SIG-M5 treated with dmso at 0.1 percent for 504 hours (cell line): ENCODE measurements at regions not wholly inside any gene's neighbourhood (a gene's known extent, or its start where the extent isn't known, plus 50 kb on each side); places are given as distances from the start of the nearest gene placed in this dataset.
"Not testable (repeated sequence)": the region's sequence is repeated elsewhere in the genome, so short reads cannot be mapped to it uniquely, and the experiment has no call there.

ENCODE experiments used
- DNase-seq: peaks from one replicate; lab custom pipeline; 2025; ENCODE audit not compliant: unreplicated experiment; lab: John Stamatoyannopoulos, UW

DNA sequence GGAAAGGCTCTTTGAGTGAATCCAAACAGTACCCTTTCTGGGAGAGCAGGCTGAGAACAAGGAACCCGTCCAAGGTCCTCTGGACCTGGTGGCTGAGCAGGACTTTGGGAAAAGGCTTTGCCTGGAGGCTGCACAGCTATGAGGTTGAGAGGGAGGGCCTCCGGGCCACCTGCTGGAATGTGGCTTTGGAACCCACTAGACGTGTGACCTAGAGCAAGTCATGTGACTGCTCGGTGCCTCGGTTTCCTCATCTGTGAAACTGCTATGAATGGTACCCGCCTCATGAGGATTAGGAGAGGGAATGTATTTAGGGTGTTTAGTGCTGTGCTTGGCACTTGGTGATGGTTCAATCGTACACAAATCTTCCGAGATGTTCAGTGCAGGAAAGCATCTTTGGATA, 50.4 kb downstream of the HAPSTR1 start:
- no peak for DNase-seq

DNA sequence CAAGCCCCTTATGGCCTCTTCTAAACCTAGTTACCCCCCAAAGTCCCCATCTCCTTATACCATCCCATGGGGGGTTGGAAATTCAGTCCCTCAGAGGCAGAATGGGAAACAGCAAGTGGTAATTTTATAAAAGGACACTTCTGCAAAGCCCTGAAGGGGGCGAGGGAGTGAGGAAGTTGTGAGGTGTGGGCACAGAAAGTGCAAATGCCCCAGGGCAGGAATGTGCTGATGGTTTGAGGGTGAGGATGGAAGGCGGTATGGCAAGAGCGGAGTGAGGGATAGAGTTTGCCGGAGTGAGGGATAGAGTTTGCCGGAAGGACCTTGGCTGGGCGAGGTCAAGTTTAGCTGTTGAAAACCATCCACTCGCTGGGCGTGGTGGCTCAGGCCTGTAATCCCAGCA, 52.7 kb downstream of the HAPSTR1 start:
- DNase-seq, result no peak

DNA sequence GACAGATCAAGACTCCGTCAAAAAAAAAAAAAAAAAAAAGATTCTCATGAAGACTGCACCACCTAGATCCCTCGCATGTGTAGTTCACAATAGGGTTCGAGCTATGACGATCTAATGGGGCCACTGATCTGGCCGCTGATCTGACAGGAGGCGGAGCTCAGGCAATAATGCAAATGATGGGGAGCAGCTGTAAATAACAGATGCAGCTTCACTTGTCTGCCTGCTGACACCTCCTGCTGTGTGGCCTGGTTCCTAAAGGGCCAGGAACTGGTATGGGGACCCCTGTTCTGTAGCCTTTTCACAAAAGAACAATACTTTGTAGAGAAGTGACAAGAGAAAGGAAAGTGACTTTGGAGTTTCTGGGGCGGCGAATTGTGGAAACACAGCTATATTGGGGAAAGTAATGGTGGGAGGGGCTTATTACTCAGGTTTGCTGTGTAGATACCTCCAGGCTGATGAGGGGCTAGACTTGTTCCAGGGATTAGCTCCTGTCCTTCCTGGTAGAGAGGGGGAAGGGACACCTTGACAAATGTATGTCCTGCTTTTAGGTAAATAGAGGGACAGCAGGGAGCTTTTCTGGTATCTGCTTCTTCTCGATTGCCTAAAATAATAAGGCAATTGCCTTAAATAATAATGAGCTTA, 57.1 kb downstream of the HAPSTR1 start:
- no peak for DNase-seq

DNA sequence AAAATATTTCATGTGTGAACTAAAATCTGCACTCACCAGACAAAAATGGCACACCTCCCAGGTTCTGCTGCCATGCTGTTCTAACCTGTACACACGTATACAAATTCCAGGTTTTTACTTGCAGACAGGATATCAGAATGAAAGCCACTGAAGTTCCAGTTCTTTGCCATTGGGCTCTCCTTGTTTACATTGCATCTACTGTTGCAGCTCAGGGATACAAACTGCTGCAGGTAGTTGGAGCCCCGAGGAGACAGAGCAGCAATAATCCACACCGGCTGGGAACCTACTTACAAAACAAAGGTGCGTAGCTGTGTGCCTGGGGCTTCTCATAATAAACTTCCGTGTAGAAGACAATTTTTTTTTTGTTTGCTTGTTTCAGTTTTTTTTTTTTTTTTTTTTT, 59.6 kb downstream of the HAPSTR1 start:
- no peak for DNase-seq

DNA sequence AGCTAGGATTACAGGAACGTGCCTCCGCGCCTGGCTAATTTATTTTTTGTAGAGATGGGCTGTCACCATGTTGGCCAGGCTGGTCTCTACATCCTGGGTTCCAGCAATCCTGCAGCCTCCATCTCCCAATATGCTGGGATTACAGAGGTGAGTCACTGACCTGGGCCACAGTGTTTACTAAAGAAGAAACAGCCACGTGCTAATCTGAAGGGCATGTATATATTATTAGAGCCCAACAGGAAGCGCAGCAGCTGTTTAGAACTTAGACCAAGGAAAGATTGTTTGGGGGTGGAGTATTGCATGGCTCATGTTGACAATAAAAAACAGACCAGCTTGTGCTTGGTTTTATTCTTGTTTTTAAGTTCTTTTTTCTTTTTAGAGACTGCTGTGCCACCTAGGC, 60.2 kb downstream of the HAPSTR1 start:
- no peak for DNase-seq

DNA sequence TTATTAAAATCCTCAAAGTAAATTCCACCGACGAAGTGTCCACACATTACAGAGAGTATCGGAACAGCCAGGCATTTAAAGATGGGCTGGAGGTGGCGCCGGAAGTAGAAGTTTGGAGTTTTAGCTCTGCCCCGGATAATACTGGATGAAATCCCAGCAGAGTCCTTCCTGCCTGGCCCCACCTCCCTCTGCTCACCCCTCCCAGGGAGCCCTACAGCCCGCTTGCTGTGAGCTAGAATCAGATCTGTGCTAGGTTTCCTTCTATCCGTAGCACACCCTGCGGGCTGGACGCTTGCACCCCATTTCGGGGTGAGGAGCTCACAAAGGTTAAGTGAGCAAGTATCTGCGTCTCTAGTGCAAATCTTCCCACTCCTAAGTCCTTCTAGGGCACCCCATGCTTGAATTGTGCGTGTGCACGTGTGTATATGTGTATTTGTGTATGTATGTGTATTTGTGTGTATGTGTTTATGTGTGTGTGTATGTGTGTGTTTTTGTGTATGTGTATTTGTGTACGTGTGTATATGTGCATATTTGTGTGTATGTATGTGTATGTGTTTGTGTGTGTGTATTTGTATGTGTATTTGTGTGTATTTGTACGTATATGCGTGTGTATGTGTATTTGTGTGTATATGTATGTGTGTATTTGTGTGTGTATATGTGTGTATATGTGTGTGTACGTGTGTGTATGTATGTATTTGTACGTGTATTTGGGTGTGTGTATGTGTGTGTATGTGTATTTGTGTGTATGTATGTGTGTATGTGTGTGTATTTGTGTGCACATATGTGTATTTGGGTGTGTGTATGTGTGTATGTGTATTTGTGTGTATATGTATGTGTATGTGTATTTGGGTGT, 61.4 kb downstream of the HAPSTR1 start:
- DNase-seq, result no peak

DNA sequence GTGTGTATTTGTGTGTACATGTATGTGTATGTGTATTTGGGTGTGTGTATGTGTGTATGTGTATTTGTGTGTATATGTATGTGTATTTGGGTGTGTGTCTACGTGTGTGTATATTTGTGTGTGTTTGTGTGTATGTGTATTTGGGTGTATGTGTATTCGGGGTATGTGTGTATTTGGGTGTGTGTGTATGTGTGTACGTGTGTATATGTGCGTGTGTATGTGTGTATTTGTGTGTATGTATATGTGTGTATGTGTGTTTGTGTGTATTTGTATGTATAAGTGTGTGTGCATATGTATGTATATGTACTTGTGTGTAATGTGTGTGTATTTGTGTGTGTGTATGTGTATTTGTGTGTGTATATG, 62.0 kb downstream of the HAPSTR1 start:
- no peak for DNase-seq

DNA sequence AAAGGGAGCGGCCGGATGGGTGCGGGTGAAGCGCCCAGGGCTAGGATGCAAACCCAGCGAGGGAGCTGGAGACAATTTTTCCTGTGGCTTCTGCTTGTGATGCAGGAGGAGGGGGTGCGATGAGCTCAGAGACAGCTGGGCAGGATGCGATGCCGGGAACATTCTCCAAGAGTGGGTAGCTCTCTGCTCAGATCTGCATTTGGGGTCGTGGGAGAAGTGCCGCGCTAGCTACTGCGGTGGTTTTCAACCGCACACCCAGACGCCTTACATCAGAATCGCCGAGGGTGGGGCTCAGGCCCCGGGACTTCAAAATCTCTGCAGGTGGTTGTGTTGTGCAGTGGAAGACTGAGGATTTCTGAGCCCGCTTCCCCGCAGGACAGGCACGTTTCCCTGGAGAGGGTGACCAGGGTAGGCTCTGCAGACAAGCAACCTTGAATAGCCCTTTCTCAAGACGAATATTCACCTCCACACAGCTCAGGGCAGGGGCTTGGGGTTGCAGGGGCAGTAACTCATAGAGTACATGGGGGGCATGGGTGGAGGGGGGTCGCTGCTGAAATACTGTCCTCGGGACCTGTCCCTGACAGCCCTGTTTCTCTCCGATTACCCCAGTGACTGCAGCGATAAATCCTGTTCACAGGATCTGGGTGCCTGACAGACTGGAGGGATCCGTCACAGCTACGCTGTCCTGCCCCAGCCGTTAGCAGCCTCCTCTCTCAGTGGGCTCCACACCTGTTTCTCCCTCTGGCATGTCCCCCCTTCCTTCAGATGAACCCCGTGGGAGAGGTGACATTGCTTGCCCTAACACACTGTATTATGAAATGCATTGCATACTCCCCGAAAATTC, 63.3 kb downstream of the HAPSTR1 start:
- no peak for DNase-seq

DNA sequence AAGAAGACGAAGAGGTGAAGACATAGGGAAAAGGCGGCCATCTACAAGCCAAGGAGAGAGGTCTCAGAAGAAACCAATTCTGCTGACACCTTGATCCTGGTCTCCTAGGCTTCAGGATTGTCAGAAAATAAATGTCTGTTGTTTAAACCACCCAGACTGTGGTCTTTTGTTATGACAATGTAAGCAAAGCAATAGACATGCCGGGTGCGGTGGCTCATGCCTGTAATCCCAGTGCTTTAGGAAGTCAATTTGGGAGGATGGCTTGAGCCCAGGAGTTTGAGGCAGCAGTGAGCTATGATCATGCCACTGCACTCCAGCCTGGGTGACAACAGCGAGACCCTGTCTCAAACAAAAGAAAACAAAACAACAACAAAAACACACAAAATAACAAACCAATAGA, 64.4 kb downstream of the HAPSTR1 start:
- no peak for DNase-seq

DNA sequence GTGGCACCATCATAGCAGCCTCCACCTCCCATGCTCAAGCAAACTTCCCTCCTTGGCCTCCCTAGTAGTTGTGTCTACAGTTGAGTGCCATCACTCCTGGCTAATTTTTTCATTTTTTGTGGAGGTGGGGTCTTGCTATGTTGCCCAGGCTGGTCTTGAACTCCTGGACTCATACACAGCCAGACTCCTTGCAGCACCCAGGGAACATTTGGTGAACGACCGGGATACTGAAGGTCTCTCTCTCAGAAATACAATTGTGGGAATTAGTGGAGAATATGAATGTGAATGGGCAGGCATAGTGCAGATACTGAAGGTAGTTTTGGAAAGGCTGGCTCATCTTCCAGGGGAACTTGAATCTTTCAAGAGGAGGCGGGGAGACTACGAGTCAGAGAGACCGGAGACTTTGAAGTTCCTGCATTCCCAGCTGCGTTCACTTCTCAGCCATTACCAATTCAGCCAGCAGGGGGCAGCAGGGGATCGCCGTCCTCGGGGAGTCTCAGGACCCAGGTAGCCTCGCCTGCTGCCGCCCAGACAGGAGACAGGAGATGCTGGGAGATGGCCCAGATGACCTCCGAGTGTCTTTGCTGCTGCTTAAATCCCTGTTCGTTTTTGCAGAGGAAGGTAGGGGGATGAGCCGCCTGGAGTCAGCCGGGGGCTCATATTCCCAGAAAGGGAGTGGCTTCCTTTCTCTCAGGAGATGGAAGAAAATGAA, 68.6 kb downstream of the HAPSTR1 start:
- DNase-seq, result peak; percentile 42

DNA sequence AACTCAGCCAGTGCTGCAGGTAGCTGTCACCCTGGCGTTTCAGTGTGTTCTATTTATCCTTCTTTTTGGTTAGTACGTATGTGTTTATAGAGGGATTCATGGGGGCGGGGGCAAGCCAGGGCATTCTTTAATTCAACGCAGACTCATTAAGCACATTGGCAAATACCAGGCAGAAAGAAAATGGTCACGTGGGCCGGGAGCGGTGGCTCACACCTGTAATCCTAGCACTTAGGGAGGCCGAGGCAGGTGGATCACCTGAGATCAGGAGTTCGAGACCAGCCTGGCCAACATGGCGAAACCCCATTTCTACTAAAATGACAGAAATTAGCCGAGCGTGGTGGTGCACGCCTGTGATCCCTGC, 69.1 kb downstream of the HAPSTR1 start:
- DNase-seq, result no peak

DNA sequence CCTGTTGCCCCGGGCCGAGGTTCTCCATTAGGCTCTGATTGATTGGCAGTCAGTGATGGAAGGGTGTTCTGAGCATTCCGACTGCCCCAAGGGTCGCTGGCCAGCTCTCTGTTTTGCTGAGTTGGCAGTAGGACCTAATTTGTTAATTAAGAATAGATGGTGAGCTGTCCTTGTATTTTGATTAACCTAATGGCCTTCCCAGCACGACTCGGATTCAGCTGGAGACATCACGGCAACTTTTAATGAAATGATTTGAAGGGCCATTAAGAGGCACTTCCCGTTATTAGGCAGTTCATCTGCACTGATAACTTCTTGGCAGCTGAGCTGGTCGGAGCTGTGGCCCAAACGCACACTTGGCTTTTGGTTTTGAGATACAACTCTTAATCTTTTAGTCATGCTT, 74.2 kb downstream of the HAPSTR1 start:
- DNase-seq, result no peak

DNA sequence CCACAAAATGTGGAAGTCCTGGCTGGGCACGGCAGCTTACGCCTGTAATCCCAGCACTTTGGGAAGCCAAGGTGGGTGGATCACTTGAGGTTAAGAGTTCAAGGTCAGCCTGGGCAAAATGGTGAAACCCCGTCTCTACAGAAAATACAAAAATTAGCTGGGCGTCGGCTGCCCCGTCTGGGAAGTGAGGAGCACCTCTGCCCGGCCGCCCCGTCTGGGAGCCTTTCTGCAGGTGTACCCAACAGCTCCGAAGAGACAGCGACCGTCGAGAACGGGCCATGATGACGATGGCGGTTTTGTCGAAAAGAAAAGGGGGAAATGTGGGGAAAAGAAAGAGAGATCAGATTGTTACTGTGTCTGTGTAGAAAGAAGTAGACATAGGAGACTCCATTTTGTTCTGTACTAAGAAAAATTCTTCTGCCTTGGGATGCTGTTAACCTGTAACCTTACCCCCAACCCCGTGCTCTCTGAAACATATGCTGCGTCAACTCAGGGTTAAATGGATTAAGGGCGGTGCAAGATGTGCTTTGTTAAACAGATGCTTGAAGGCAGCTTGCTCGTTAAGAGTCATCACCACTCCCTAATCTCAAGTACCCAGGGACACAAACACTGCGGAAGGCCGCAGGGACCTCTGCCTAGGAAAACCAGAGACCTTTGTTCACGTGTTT, 75.0 kb downstream of the HAPSTR1 start:
- not testable (repeated sequence) for DNase-seq

DNA sequence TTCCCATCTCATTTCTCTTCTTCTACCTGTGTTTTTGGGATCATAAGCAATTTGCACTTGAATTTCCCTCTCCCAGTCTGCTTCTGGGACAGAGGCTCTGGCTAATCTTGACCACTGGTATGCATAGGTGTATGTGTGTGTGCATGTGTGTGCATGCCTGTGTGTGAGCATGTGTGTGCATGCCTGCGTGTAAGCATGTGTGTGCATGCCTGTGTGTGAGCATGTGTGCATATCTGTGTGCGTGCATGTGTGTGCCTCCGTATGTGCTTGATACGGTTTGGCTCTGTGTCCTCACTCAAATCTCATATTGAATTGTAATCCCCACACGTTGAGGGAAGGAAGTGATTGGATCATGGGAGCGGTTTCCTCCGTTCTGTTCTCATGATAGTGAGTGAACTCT, 77.7 kb downstream of the HAPSTR1 start:
- no peak for DNase-seq

DNA sequence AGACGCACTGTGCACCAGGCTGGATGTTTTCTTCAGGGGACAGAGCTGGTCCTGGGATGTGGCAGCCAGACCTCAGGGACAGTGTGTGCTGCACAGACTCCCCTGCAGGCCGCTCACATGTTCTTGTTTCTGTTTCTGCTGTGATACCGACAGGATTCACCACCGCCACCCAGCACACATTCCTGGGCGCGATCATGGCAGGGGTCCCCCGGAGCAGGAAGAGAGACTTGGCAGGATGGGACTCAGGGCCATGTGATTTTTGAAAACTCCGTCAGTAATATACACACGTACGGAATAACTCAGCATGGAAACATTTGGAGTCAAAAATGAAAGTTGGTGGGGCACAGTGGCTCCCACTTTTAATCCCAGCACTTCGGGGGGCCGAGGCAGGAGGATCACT, 79.0 kb downstream of the HAPSTR1 start:
- DNase-seq, result no peak

DNA sequence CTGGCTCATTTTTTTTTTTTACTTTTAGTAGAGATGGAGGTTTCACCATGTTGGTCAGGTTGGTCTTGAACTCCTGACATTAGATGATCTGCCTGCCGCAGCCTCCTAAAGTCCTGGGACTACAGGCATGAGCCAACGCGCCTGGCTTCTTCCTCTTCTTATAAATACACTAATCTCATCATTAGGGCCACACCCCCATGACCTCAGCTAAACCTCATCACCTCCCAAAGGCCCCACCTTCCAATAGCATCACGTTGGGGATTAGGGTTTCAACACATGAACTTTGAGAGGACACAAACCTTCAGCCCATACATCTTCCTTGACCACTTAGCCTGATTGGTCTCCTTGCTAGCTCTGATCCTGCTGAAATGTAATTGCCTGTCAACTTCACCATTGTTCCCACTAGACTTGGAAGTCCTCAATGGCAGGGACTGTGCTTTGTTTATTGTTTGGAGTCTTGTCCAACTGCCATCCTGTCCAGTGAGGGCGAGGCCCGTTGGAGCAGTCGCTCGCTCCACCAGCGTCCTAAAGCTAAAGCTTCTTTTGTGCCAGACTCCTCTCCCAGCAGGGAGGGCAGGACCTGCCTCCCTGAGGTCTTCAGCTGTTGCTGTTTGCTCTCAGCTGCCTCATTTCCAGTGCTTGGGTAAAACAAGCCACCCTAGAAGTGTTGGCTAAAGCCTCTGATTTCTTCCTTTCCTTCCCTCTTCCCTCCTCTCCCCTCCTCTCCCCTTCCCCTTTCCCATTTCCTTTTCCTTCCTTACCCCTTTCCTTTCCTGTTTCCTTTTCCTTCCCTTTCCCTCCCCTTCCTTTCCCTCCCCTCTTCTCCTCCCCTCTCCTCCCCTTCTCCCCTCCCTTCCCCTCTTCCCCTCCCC, 85.3 kb downstream of the HAPSTR1 start:
- no peak for DNase-seq

DNA sequence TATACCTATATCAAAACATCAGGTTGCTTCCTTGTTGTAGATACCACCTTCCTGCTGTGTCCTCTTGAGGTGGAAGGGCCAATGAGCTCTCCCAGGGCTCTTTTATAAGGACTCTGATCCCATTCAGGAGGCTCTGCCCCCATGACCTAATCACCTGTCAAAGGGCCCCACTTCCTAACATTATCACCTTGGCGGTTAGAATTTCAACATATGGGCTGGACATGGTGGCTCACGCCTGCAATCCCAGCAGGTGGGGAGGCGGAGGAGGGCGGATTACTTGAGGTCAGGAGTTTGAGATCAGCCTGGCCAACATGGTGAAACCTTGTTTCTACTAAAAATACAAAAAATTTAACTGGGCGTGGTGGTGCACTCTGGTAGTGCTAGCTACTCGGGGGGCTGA, 86.4 kb downstream of the HAPSTR1 start:
- DNase-seq, result no peak

DNA sequence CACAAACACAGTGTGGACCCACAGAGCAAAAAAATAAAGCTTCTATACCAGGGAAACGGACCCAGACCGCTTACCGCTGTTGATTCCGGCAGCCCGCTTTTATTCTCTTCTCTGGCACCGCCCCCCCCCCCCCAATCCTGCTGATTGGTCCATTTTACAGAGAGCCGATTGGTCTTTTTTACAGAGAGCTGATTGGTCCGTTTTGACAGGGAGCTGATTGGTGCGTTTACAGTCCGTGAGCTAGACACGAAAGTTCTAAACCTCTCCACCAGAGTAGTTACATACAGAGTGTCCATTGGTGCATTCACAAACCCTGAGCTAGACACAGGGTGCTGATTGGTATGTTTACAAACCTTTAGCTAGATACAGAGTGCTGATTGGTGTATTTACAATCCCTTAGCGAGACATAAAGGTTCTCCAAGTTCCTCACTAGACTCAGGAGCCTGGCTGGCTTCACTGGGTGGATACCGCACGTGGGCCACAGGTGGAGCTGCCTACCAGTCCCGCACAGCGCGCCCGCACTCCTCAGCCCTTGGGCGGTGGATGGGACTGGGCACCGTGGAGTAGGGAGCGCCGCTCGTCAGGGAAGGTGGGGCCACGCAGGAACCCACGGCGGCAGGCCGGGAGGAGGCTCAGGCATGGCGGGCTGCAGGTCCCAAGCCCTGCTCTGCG, 92.4 kb downstream of the HAPSTR1 start:
- no peak for DNase-seq

DNA sequence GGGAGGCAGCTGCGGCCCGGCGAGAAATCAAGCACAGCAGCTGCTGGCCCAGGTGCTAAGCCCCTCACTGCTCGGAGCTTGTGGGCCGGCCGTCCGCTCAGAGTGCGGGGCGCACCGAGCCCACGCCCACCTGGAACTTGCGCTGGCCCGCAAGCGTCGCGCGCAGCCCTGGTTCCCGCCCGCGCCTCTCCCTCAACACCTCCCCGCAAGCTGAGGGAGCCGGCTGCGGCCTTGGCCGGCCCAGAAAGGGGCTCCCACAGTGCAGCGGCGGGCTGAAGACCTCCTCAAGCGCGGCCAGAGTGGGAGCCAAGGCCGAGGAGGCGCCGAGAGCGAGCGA, 92.9 kb downstream of the HAPSTR1 start:
- DNase-seq, result no peak
